Neural cell (in vitro differentiated cells): ENCODE measurements at regions not wholly inside any gene's neighbourhood (a gene's known extent, or its start where the extent isn't known, plus 50 kb on each side); places are given as distances from the start of the nearest gene placed in this dataset.

Source experiments
- H2AFZ ChIP-seq: fragments of 200-600, 300-800 bp; sonication (generic), shearing (Covaris generic); 2 replicates; pipeline ENCODE4 v1.6.0; 2014; ENCODE audit warnings: low read depth, mild to moderate bottlenecking, antibody characterized with exemption, low read length, moderate library complexity
- H3F3A ChIP-seq: fragments of 200-600 bp; shearing (Covaris generic); 2 replicates; pipeline ENCODE4 v1.6.1; 2016; ENCODE audit warnings: mild to moderate bottlenecking, moderate library complexity, mixed read lengths, antibody characterized with exemption, low read length; ENCODE audit not compliant: insufficient read depth, poor library complexity, severe bottlenecking
- H3K27ac ChIP-seq: fragments of 200-600, 300-800 bp; sonication (generic), shearing (Covaris generic); 2 replicates; pipeline ENCODE4 v1.5.1; 2014; ENCODE audit warnings: mild to moderate bottlenecking, low read length, moderate library complexity
- H3K27me3 ChIP-seq: fragments of 300-800, 200-600 bp; sonication (generic), shearing (Covaris generic); 2 replicates; pipeline ENCODE4 v1.6.0; 2014; ENCODE audit warnings: mild to moderate bottlenecking, low read depth, low read length, moderate library complexity; ENCODE audit not compliant: insufficient read depth
- H3K36me3 ChIP-seq: fragments of 300-800, 200-600 bp; sonication (generic), shearing (Covaris generic); 2 replicates; pipeline ENCODE4 v1.5.1; 2014; ENCODE audit warnings: mild to moderate bottlenecking, antibody characterized with exemption, low read length, moderate library complexity; ENCODE audit not compliant: insufficient read depth
- H3K4me2 ChIP-seq: fragments of 300-800, 200-600 bp; sonication (generic), shearing (Covaris generic); 2 replicates; pipeline ENCODE4 v1.6.0; 2014; ENCODE audit warnings: mild to moderate bottlenecking, low read length
- H3K4me3 ChIP-seq: fragments of 300-800, 200-600 bp; sonication (generic), shearing (Covaris generic); 2 replicates; pipeline ENCODE4 v1.5.1; 2014; ENCODE audit warnings: mild to moderate bottlenecking, low read length, moderate library complexity
- H3K79me2 ChIP-seq: fragments of 200-600 bp; shearing (Covaris generic); replicated peaks from 2 replicates; pipeline ENCODE4 v1.6.0; 2014; ENCODE audit warnings: mild to moderate bottlenecking, low read length, moderate library complexity; ENCODE audit not compliant: insufficient read depth
- H3K9ac ChIP-seq: fragments of 300-800, 200-600 bp; sonication (generic), shearing (Covaris generic); 2 replicates; pipeline ENCODE4 v1.6.1; 2016; ENCODE audit warnings: mild to moderate bottlenecking, low read length, mixed read lengths
- H3K9me2 ChIP-seq: fragments of 200-600 bp; shearing (Covaris generic); 2 replicates; pipeline ENCODE4 v1.6.1; 2016; ENCODE audit warnings: mild to moderate bottlenecking, low read length, mixed read lengths; ENCODE audit not compliant: insufficient read depth
- H3K9me3 ChIP-seq: fragments of 200-600, 300-800 bp; sonication (generic), shearing (Covaris generic); 2 replicates; pipeline ENCODE4 v1.6.1; 2016; ENCODE audit warnings: mild to moderate bottlenecking, mixed run types, low read length, moderate library complexity, mixed read lengths
- H4K20me1 ChIP-seq: fragments of 200-600 bp; shearing (Covaris generic); 2 replicates; pipeline ENCODE4 v1.6.1; 2016; ENCODE audit warnings: mild to moderate bottlenecking, mixed run types; ENCODE audit not compliant: insufficient read depth
- CTCF ChIP-seq: fragments of 450-650 bp; IDR thresholded peaks from 2 replicates; pipeline ENCODE4 v1.5.1; 2014; ENCODE audit warnings: antibody characterized with exemption, mild to moderate bottlenecking, moderate library complexity; ENCODE audit not compliant: poor library complexity, severe bottlenecking
- EZH2 ChIP-seq: fragments of 200-600, 300-800 bp; shearing (Covaris generic), sonication (generic); IDR thresholded peaks from 2 replicates; pipeline ENCODE4 v1.6.1; 2014; ENCODE audit warnings: antibody characterized with exemption, low read length, borderline replicate concordance, mild to moderate bottlenecking; ENCODE audit not compliant: insufficient read depth, poor library complexity, severe bottlenecking
- MXI1 ChIP-seq: fragments of 450-650 bp; conservative IDR thresholded peaks from 2 replicates; pipeline ENCODE4 v1.6.1; 2014; ENCODE audit warnings: antibody characterized with exemption, mild to moderate bottlenecking; ENCODE audit not compliant: poor library complexity, severe bottlenecking
- POLR2AphosphoS5 ChIP-seq: IDR thresholded peaks from 2 replicates; pipeline ENCODE4 v1.6.1; 2012
- RAD21 ChIP-seq: fragments of 450-650 bp; conservative IDR thresholded peaks from 2 replicates; pipeline ENCODE4 v1.6.1; 2014; ENCODE audit warnings: antibody characterized with exemption, mild to moderate bottlenecking, moderate library complexity
- REST ChIP-seq: IDR thresholded peaks from 2 replicates; pipeline ENCODE4 v1.6.1; 2012; ENCODE audit warnings: borderline replicate concordance
- SMC3 ChIP-seq: fragments of 450-650 bp; conservative IDR thresholded peaks from 2 replicates; pipeline ENCODE4 v1.6.1; 2014; ENCODE audit warnings: antibody characterized with exemption, mild to moderate bottlenecking, moderate library complexity; ENCODE audit not compliant: poor library complexity
- TAF1 ChIP-seq: IDR thresholded peaks from 2 replicates; pipeline ENCODE4 v1.6.1; 2012; ENCODE audit warnings: low read depth

- no peaks in the 10 kb centered on the region for H4K20me1 ChIP-seq
- TF ChIP-seq EZH2 = no peak
- TF ChIP-seq POLR2AphosphoS5 = no peak
- TF ChIP-seq MXI1 = no peak
- TF ChIP-seq RAD21 = no peak
- TF ChIP-seq CTCF = no peak
- no peak for TF ChIP-seq SMC3
- no peak overlapping the region for H3K4me2 ChIP-seq
- no peak overlapping the region for H3K9ac ChIP-seq
- no peaks in the 10 kb centered on the region for H3K9me2 ChIP-seq
- H3K27ac ChIP-seq = no peak overlapping the region
- H3K36me3 ChIP-seq = no peaks in the 10 kb centered on the region
- H3F3A ChIP-seq = no peaks in the 10 kb centered on the region
- H3K9me3 ChIP-seq = no peaks in the 10 kb centered on the region
- H2AFZ ChIP-seq = no peak overlapping the region
- H3K27me3 ChIP-seq = no peaks in the 10 kb centered on the region
- no peaks in the 10 kb centered on the region for H3K79me2 ChIP-seq
- no peak overlapping the region for H3K4me3 ChIP-seq
These were observed 94.5 kb upstream of the LIFR start for GRCh38 chr5:38650946-38651345.

GRCh38 chr5:38651806-38652205 lies 95.4 kb upstream of the LIFR start:
- Histone ChIP-seq H3K9ac (no peak overlapping the region), H3K27me3 (no peaks in the 10 kb centered on the region), H2AFZ (no peak overlapping the region), H3K4me2 (no peak overlapping the region), H3K4me3 (no peak overlapping the region), H3F3A (no peaks in the 10 kb centered on the region), H4K20me1 (no peaks in the 10 kb centered on the region), H3K27ac (no peak overlapping the region), H3K9me2 (no peaks in the 10 kb centered on the region), H3K79me2 (no peaks in the 10 kb centered on the region), H3K36me3 (no peaks in the 10 kb centered on the region), H3K9me3 (no peaks in the 10 kb centered on the region)
- TF ChIP-seq EZH2 (no peak), MXI1 (no peak), REST (no peak), RAD21 (no peak), CTCF (no peak), SMC3 (no peak), TAF1 (no peak)
